K562 (cell line): ENCODE measurements at regions not wholly inside any gene's neighbourhood (a gene's known extent, or its start where the extent isn't known, plus 50 kb on each side); places are given as distances from the start of the nearest gene placed in this dataset.
"Not testable (repeated sequence)": the region's sequence is repeated elsewhere in the genome, so short reads cannot be mapped to it uniquely, and the experiment has no call there.

Experiments used
- ATAC-seq: fragments of 200-7000 bp; cut with Tn5 transposase; 3 replicates; pipeline ENCODE4 v1.9.1; 2020; ENCODE audit warnings: moderate library complexity
- BruUV-seq: library from RNA; stranded (reverse); fragments of 400-500 nt; replicated peaks from 2 replicates; lab custom pipeline; 2021; lab: Mats Ljungman, UMichigan
- CTCF ChIA-PET: fragments of 300-600 bp; formaldehyde crosslinking; extraction: SDS; loops from one replicate; lab custom pipeline; 2021; ENCODE audit warnings: low intra/inter-chr PET ratio; lab: Yijun Ruan, JAX
- POLR2A ChIA-PET: fragments of 300-600, 350-650 bp; sonication (Branson Sonifier 250); formaldehyde crosslinking; extraction: SDS; loops from one replicate; lab custom pipeline; 2021; ENCODE audit warnings: antibody characterized with exemption, inconsistent platforms; lab: Yijun Ruan, JAX
- DNase-seq, 4 experiments: peaks; one replicate each; pipeline versions ENCODE4 v3.0.0 to v3.0.0-alpha.2; 2011 to 2018; ENCODE audit warnings: low spot score in 3 of 4, mixed read lengths in 3 of 4; ENCODE audit errors: extremely low read depth in 1 of 4
- FAIRE-seq: peaks from 2 replicates; lab custom pipeline; 2011; peaks lifted over from hg19 to GRCh38; lab: Jason Lieb, UNC
- H2AFZ ChIP-seq: 2 replicates; pipeline ENCODE4 v1.6.0; 2011; ENCODE audit warnings: low read depth, low read length, control low read depth, inconsistent platforms
- H3K27ac ChIP-seq: fragments of 200-600 bp; 3 replicates; pipeline ENCODE4 v1.8.0; 2011; ENCODE audit warnings: low read depth, mild to moderate bottlenecking, control low read depth, inconsistent platforms, low read length, moderate library complexity, mixed read lengths; ENCODE audit errors: extremely low read depth
- H3K27me3 ChIP-seq, 2 experiments: fragments of 300-600 bp in 1 of 2; 2 replicates in 1 of 2; 3 replicates in 1 of 2; pipeline versions ENCODE4 v1.6.0 to v1.8.0; 2011; ENCODE audit warnings: inconsistent platforms in 2 of 2, low read length in 2 of 2, mild to moderate bottlenecking in 1 of 2, mixed read lengths in 1 of 2, moderate library complexity in 1 of 2; ENCODE audit not compliant: control insufficient read depth in 2 of 2, insufficient read depth in 2 of 2
- H3K36me3 ChIP-seq: fragments of 300-600 bp; 3 replicates; pipeline ENCODE4 v1.8.0; 2011; ENCODE audit warnings: mild to moderate bottlenecking, low read length, inconsistent platforms; ENCODE audit not compliant: control insufficient read depth, insufficient read depth
- H3K4me1 ChIP-seq, 2 experiments: fragments of 200-600 bp in 1 of 2; replicated peaks in 1 of 2; 2 replicates in 1 of 2; 3 replicates in 1 of 2; pipeline versions ENCODE4 v1.5.1 to v1.8.0; 2011; ENCODE audit warnings: inconsistent platforms in 2 of 2, low read length in 2 of 2, mild to moderate bottlenecking in 1 of 2, mixed read lengths in 1 of 2, moderate library complexity in 1 of 2; ENCODE audit not compliant: control insufficient read depth in 2 of 2, insufficient read depth in 2 of 2
- H3K4me2 ChIP-seq: 2 replicates; pipeline ENCODE4 v1.6.1; 2011; ENCODE audit warnings: low read length, control low read depth, inconsistent platforms, mixed read lengths; ENCODE audit not compliant: insufficient read depth
- H3K4me3 ChIP-seq: fragments of 200-600 bp; sonication (generic), shearing (Covaris generic); 2 replicates; pipeline ENCODE4 v1.5.1; 2016; ENCODE audit warnings: control low read depth, inconsistent platforms
- H3K79me2 ChIP-seq: fragments of 200-600 bp; 3 replicates; pipeline ENCODE4 v1.8.0; 2011; ENCODE audit warnings: low read length, inconsistent platforms; ENCODE audit not compliant: control insufficient read depth, insufficient read depth
- H3K9ac ChIP-seq, 2 experiments: 2 replicates each; pipeline versions ENCODE4 v1.6.0 to v1.6.1; 2011; ENCODE audit warnings: low read depth in 2 of 2, low read length in 2 of 2, control low read depth in 1 of 2, inconsistent platforms in 1 of 2, mild to moderate bottlenecking in 1 of 2, mixed read lengths in 1 of 2; ENCODE audit not compliant: insufficient read depth in 1 of 2
- H3K9me1 ChIP-seq: one replicate; pipeline ENCODE4 v1.6.0; 2011; ENCODE audit warnings: inconsistent platforms, mild to moderate bottlenecking, low read length, moderate library complexity; ENCODE audit not compliant: control insufficient read depth, insufficient read depth
- H3K9me3 ChIP-seq: replicated peaks from 2 replicates; pipeline ENCODE4 v1.5.1; 2011; ENCODE audit warnings: low read depth, low read length, inconsistent platforms; ENCODE audit not compliant: control insufficient read depth, insufficient read depth
- H4K20me1 ChIP-seq: replicated peaks from 2 replicates; pipeline ENCODE4 v1.6.1; 2011; ENCODE audit warnings: low read length, inconsistent platforms, mixed read lengths; ENCODE audit not compliant: control insufficient read depth, insufficient read depth
- WGBS: fragments of 100-300 bp; shearing (Covaris generic); methylation state at CpG from one replicate; pipeline ENCODE4 v1.1.6; 2016; ENCODE audit warnings: low coverage, mixed read lengths; ENCODE audit not compliant: insufficient coverage; ENCODE audit errors: missing lambda C conversion rate; 5-methylcytosine and 5-hydroxymethylcytosine counted together
- in situ Hi-C: fragments of 300-500 bp; cut with MboI; formaldehyde crosslinking; loops from 4 replicates; pipeline ENCODE4 v1.15.0; 2018; ENCODE audit warnings: inconsistent platforms, mixed read lengths
- intact Hi-C: fragments of 100-400 bp; cut with micrococcal nuclease; formaldehyde crosslinking; loops from 2 replicates; pipeline ENCODE4 v1.14.2; 2022

DNA sequence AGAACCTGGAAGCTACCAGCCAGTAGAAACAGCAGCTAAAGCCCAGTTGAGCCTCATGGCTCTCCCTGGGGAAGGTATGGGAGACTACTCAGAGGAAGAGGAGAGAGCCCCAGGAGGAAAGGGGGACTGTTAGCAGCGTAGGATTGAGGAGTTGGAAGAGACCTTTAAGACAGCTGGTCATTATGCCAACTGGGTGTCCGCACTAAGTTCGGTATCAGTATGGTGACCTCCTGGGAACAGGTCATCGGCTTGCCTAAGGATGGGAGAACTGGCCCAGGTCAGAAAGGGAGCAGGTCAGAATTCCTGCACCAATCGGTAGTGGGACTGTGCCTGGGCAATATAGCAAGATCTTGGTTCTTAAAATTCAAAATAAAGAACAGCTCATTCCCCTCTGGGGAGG is 158.4 kb downstream of the GOLGA6L4 start:
- H3K27ac ChIP-seq, H3K9me3 ChIP-seq, BruUV-seq, CTCF ChIA-PET, H3K4me3 ChIP-seq, FAIRE-seq, H3K27me3 ChIP-seq, DNase-seq, H4K20me1 ChIP-seq, intact Hi-C loops, H2AFZ ChIP-seq, POLR2A ChIA-PET, H3K79me2 ChIP-seq, H3K4me1 ChIP-seq, in situ Hi-C loops, H3K9ac ChIP-seq, H3K9me1 ChIP-seq, ATAC-seq, H3K4me2 ChIP-seq, H3K36me3 ChIP-seq: not testable (repeated sequence)
- 13% methylated on average over 4 of the region's 5 CpGs for WGBS

DNA sequence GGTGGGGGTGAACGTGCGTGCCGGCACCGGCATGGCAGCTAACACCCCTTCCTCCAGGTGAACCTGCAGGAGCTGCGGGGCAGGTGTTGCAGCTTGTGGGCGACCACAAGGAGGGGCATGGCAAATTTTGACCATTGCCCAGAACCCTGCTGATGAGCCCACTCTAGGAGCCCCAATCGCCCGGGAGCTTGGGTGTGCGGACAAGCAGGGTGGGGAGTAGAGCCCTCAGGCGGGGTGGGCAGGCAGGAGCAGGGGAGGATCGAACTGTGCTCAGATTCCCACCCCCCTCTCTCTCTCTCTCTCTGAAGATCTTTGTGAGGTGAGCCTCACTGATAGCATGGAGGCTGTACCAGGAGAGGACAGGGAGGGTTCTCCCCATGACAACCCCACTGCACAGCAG is 159.8 kb downstream of the GOLGA6L4 start:
- H2AFZ ChIP-seq, H3K9me3 ChIP-seq, CTCF ChIA-PET, H3K9me1 ChIP-seq, H3K4me1 ChIP-seq, intact Hi-C loops, DNase-seq, H3K27ac ChIP-seq, H3K9ac ChIP-seq, in situ Hi-C loops, H3K4me2 ChIP-seq, BruUV-seq, H3K36me3 ChIP-seq, FAIRE-seq, H3K27me3 ChIP-seq, ATAC-seq, H4K20me1 ChIP-seq, H3K4me3 ChIP-seq, POLR2A ChIA-PET, H3K79me2 ChIP-seq: not testable (repeated sequence)
- WGBS = 34% methylated on average over 5 of the region's 11 CpGs

DNA sequence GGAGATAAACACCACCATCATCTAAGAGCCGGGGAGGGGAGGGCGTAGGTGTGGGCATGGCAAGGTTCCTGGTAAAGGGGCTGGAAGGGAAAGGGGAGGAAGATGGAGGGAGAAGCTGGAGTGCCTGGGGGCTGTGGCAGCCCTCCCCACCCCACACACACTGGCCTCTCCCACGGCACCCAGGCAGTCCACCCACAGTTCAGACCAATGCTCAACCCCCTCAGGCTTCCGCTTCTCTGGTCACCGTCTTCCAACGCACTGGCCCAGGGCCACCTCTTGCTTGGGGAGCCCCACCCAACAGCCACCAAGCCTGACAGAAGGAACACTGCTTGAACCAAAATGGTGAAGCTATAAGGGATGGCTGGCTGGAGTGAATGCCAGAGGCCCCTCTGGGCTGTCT is 160.3 kb downstream of the GOLGA6L4 start:
- 35% methylated on average over 6 of the region's 6 CpGs for WGBS
- H3K27me3 ChIP-seq, H3K9ac ChIP-seq, H3K4me3 ChIP-seq, ATAC-seq, H3K4me2 ChIP-seq, POLR2A ChIA-PET, H3K36me3 ChIP-seq, H4K20me1 ChIP-seq, FAIRE-seq, DNase-seq, CTCF ChIA-PET, H3K4me1 ChIP-seq, H3K79me2 ChIP-seq, BruUV-seq, H3K27ac ChIP-seq, H3K9me1 ChIP-seq, intact Hi-C loops, H2AFZ ChIP-seq, in situ Hi-C loops, H3K9me3 ChIP-seq: not testable (repeated sequence)
